Neural progenitor cell (in vitro differentiated cells): ENCODE measurements at regions not wholly inside any gene's neighbourhood (a gene's known extent, or its start where the extent isn't known, plus 50 kb on each side); places are given as distances from the start of the nearest gene placed in this dataset.

ENCODE experiments used
- CTCF ChIP-seq: fragments of 200-600 bp; sonication (generic); IDR thresholded peaks from 2 replicates; pipeline ENCODE4 v1.5.1; 2017; ENCODE audit warnings: antibody characterized with exemption, mild to moderate bottlenecking
- EZH2 ChIP-seq: fragments of 200-600 bp; sonication (generic); IDR thresholded peaks from 2 replicates; pipeline ENCODE4 v1.6.1; 2017; ENCODE audit warnings: antibody characterized with exemption, mild to moderate bottlenecking, moderate library complexity
- EZH2phosphoT487 ChIP-seq: fragments of 200-600 bp; sonication (generic); IDR thresholded peaks from 2 replicates; pipeline ENCODE4 v1.6.1; 2017; ENCODE audit warnings: antibody characterized with exemption

GRCh38 chr2:66673286-66673685 lies 238.4 kb downstream of the MEIS1 start:
- TF ChIP-seq CTCF, result no peak
- no peak for TF ChIP-seq EZH2
- no peak for TF ChIP-seq EZH2phosphoT487
